ENCODE measurements at regions not wholly inside any gene's neighbourhood (a gene's known extent, or its start where the extent isn't known, plus 50 kb on each side); places are given as distances from the start of the nearest gene placed in this dataset.

GRCh38 chr10:117743509-117743908 is 201.0 kb downstream of the EMX2 start:
- DNase-seq, result no peak
- no peaks in the 10 kb centered on the region for H3K9me3 Mint-ChIP-seq (ENCODE audit: low read depth, unreplicated experiment)
- TF ChIP-seq CTCF (IDR thresholded peaks at IDR 0.05; ENCODE audit: unreplicated experiment), result no peak
- no peak overlapping the region for H3K27ac Mint-ChIP-seq (ENCODE audit: unreplicated experiment)
- H3K4me1 Mint-ChIP-seq (ENCODE audit: low read depth, unreplicated experiment), result no peaks in the 10 kb centered on the region
- intact Hi-C loops (cut with micrococcal nuclease; ENCODE audit: unreplicated experiment), result no loop called here
- H3K36me3 Mint-ChIP-seq (ENCODE audit: insufficient read depth, unreplicated experiment), result no peaks in the 10 kb centered on the region
- H3K4me3 Mint-ChIP-seq (ENCODE audit: low read depth, unreplicated experiment), result no peak overlapping the region
- BruUV-seq (replicated peaks), result no TSS peak
- CTCF ChIA-PET, result no interaction called here
- H3K27me3 Mint-ChIP-seq (ENCODE audit: unreplicated experiment), result peaks cover 26% of the 10 kb centered on the region

GRCh38 chr10:117745301-117745700 is 202.8 kb downstream of the EMX2 start:
- DNase-seq, result no peak
- Mint-ChIP-seq H3K27ac (ENCODE audit: unreplicated experiment) (no peak overlapping the region), H3K4me3 (ENCODE audit: low read depth, unreplicated experiment) (no peak overlapping the region), H3K27me3 (ENCODE audit: unreplicated experiment) (peaks cover 26% of the 10 kb centered on the region), H3K4me1 (ENCODE audit: low read depth, unreplicated experiment) (no peaks in the 10 kb centered on the region), H3K9me3 (ENCODE audit: low read depth, unreplicated experiment) (no peaks in the 10 kb centered on the region), H3K36me3 (ENCODE audit: insufficient read depth, unreplicated experiment) (no peaks in the 10 kb centered on the region)
- CTCF ChIA-PET, result no interaction called here
- TF ChIP-seq CTCF (IDR thresholded peaks at IDR 0.05; ENCODE audit: unreplicated experiment), result no peak
- no TSS peak for BruUV-seq (replicated peaks)
- intact Hi-C loops (cut with micrococcal nuclease; ENCODE audit: unreplicated experiment), result no loop called here

- H3K27ac Mint-ChIP-seq (ENCODE audit: unreplicated experiment), result no peak overlapping the region
- BruUV-seq (replicated peaks), result no TSS peak
- CTCF ChIA-PET, result no interaction called here
- no peaks in the 10 kb centered on the region for H3K36me3 Mint-ChIP-seq (ENCODE audit: insufficient read depth, unreplicated experiment)
- peaks cover 24% of the 10 kb centered on the region for H3K27me3 Mint-ChIP-seq (ENCODE audit: unreplicated experiment)
- H3K4me3 Mint-ChIP-seq (ENCODE audit: low read depth, unreplicated experiment), result no peak overlapping the region
- H3K9me3 Mint-ChIP-seq (ENCODE audit: low read depth, unreplicated experiment), result no peaks in the 10 kb centered on the region
- no peak for TF ChIP-seq CTCF (IDR thresholded peaks at IDR 0.05; ENCODE audit: unreplicated experiment)
- intact Hi-C loops (cut with micrococcal nuclease; ENCODE audit: unreplicated experiment), result no loop called here
- no peak for DNase-seq
- no peaks in the 10 kb centered on the region for H3K4me1 Mint-ChIP-seq (ENCODE audit: low read depth, unreplicated experiment)
These were observed 204.2 kb downstream of the EMX2 start for GRCh38 chr10:117746541-117747448.

GRCh38 chr10:117747636-117748035 is 205.1 kb downstream of the EMX2 start:
- intact Hi-C loops (cut with micrococcal nuclease; ENCODE audit: unreplicated experiment), result no loop called here
- no TSS peak for BruUV-seq (replicated peaks)
- Mint-ChIP-seq H3K4me1 (ENCODE audit: low read depth, unreplicated experiment) (no peaks in the 10 kb centered on the region), H3K27ac (ENCODE audit: unreplicated experiment) (no peak overlapping the region), H3K9me3 (ENCODE audit: low read depth, unreplicated experiment) (no peaks in the 10 kb centered on the region), H3K4me3 (ENCODE audit: low read depth, unreplicated experiment) (no peak overlapping the region), H3K27me3 (ENCODE audit: unreplicated experiment) (peaks cover 16% of the 10 kb centered on the region), H3K36me3 (ENCODE audit: insufficient read depth, unreplicated experiment) (no peaks in the 10 kb centered on the region)
- CTCF ChIA-PET, result no interaction called here
- TF ChIP-seq CTCF (IDR thresholded peaks at IDR 0.05; ENCODE audit: unreplicated experiment), result no peak
- no peak for DNase-seq

All from Calu3 (cell line).